AG08395 (cell line): ENCODE measurements at regions not wholly inside any gene's neighbourhood (a gene's known extent, or its start where the extent isn't known, plus 50 kb on each side); places are given as distances from the start of the nearest gene placed in this dataset.
"Not testable (repeated sequence)": the region's sequence is repeated elsewhere in the genome, so short reads cannot be mapped to it uniquely, and the experiment has no call there.

Experiments used
- DNase-seq: peaks from one replicate; pipeline ENCODE4 v3.0.0; 2012; ENCODE audit warnings: mixed read lengths, low spot score

GRCh38 chr11:38582151-38582550 is 1984.1 kb upstream of the RAG2 start:
- DNase-seq = no peak

- no peak for DNase-seq
These were observed 1979.7 kb upstream of the RAG2 start for GRCh38 chr11:38577769-38578168.

GRCh38 chr11:38562562-38562961 is 1964.5 kb upstream of the RAG2 start:
- DNase-seq = no peak

GRCh38 chr11:38553148-38553547 is 1955.1 kb upstream of the RAG2 start:
- no peak for DNase-seq

- DNase-seq = no peak
These were observed 1949.4 kb upstream of the RAG2 start for GRCh38 chr11:38547462-38547861.

- no peak for DNase-seq
These were observed 1946.0 kb upstream of the RAG2 start for GRCh38 chr11:38543986-38544385.

GRCh38 chr11:38543311-38543710 is 1945.3 kb upstream of the RAG2 start:
- DNase-seq = no peak

- DNase-seq = no peak
These were observed 1941.0 kb upstream of the RAG2 start for GRCh38 chr11:38538866-38539680.

GRCh38 chr11:38530226-38530625 is 1932.2 kb upstream of the RAG2 start:
- DNase-seq = no peak

- DNase-seq = no peak
These were observed 1926.9 kb upstream of the RAG2 start for GRCh38 chr11:38524945-38525344.

- no peak for DNase-seq
These were observed 1920.0 kb upstream of the RAG2 start for GRCh38 chr11:38517991-38518390.

- DNase-seq = not testable (repeated sequence)
These were observed 1914.8 kb upstream of the RAG2 start for GRCh38 chr11:38512830-38513229.

- no peak for DNase-seq
These were observed 1912.0 kb upstream of the RAG2 start for GRCh38 chr11:38510041-38510440.

GRCh38 chr11:38503876-38504275 is 1905.8 kb upstream of the RAG2 start:
- no peak for DNase-seq

- no peak for DNase-seq
These were observed 1900.7 kb upstream of the RAG2 start for GRCh38 chr11:38498721-38499120.

GRCh38 chr11:38491986-38492385 is 1894.0 kb upstream of the RAG2 start:
- no peak for DNase-seq

- DNase-seq = no peak
These were observed 1883.4 kb upstream of the RAG2 start for GRCh38 chr11:38481391-38481790.

- DNase-seq = no peak
These were observed 1879.0 kb upstream of the RAG2 start for GRCh38 chr11:38476808-38477575.

- no peak for DNase-seq
These were observed 1863.7 kb upstream of the RAG2 start for GRCh38 chr11:38461751-38462150.

GRCh38 chr11:38460896-38461295 is 1862.9 kb upstream of the RAG2 start:
- DNase-seq = no peak

- no peak for DNase-seq
These were observed 1862.4 kb upstream of the RAG2 start for GRCh38 chr11:38460429-38460828.

GRCh38 chr11:38456371-38456770 is 1858.3 kb upstream of the RAG2 start:
- no peak for DNase-seq

GRCh38 chr11:38448284-38448683 is 1850.2 kb upstream of the RAG2 start:
- DNase-seq = no peak
